NCI-H1092 (cell line): ENCODE measurements at regions not wholly inside any gene's neighbourhood (a gene's known extent, or its start where the extent isn't known, plus 50 kb on each side); places are given as distances from the start of the nearest gene placed in this dataset.

Experiments used
- DNase-seq: peaks from one replicate; lab custom pipeline; 2025; lab: John Stamatoyannopoulos, UW

GRCh38 chr10:36170943-36171501, 528.9 kb upstream of the FZD8 start:
- no peak for DNase-seq

DNA sequence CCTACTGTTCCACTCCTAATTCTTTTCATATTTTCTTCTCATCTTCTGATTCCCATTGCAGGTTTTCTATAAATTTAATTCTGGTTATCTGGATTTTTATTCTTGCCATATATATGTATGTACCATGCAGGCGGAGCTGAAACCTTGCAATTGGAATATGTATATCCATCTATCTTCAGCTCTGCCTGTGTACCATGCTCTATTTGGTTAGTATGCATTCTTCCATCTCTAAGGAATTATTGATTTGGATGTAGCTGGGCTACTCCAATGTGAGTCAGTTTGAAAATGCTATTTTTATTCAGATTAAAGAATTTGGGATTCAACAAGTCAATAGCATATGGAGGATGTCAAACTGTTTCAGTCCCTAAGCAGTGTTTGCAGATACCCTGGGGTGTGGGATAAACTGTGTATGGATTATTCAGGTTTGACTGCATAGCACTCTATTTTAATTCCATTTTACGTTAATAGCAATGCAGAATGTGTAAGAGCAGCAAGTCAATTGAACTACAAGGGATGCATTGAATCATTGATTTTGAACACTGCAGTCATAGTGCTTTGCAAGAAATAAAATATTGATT, 528.1 kb upstream of the FZD8 start:
- no peak for DNase-seq

- DNase-seq: no peak
These were observed 526.7 kb upstream of the FZD8 start for GRCh38 chr10:36168777-36169176.

- no peak for DNase-seq
These were observed 522.7 kb upstream of the FZD8 start for GRCh38 chr10:36164556-36165504.

- no peak for DNase-seq
These were observed 521.7 kb upstream of the FZD8 start for GRCh38 chr10:36163827-36164226.

- DNase-seq: no peak
These were observed 515.4 kb upstream of the FZD8 start for GRCh38 chr10:36157486-36157885.

GRCh38 chr10:36148207-36148606, 506.1 kb upstream of the FZD8 start:
- no peak for DNase-seq

- DNase-seq: no peak
These were observed 505.4 kb upstream of the FZD8 start for GRCh38 chr10:36147529-36147928.

DNA sequence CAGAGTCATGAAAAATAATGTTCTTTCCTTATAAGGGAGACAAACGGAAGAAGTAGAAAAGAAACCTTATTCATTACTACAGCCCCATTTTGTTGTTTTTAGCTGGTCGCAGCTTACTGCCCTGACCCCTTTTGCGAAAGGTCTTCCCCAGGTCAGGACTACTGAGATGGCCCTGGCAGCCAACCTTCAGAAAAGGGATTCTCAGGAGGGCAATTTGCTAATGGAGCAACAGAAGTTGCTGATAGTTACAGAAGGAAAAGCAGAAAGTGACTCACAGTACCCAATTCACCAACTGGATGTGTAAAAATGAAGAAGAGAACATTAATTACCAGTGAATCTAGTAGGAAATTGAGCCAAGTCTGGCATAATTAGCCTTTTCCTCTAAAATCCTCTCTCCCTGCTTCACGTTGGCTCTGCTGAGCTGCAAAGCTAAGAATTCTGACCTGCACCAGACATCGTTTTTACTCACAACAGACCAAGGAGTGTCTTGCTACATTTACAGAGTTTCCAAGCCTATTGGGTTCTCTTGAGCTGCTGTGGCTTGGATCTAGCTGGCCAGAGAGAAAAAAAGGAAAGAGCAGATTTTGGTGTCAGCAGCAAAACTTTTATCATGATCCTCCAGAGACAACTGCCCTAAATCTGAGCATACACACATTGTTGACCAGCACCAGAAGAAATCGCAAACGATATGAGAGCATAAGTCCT, 499.9 kb upstream of the FZD8 start:
- no peak for DNase-seq

DNA sequence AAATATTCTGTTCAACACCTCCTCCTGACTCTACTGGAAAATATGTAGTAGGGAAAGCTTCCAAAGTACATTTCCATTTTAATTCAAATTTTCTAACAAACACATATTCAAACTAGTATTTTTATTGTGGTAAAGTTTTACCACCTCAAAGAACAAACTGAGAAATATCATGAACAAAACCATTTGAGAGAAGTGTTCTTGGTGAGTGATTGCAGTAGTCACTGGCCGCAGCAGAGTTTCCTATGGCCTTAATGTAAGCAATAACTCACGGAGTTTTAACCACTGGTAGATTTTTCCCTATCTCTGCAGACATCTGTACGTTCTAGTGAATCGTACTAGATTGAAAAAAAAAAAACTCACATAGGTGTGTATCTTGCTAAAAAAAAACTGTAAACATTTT, 487.0 kb upstream of the FZD8 start:
- DNase-seq: no peak

GRCh38 chr10:36126076-36126475, 484.0 kb upstream of the FZD8 start:
- no peak for DNase-seq

- no peak for DNase-seq
These were observed 477.4 kb upstream of the FZD8 start for GRCh38 chr10:36119455-36119854.

DNA sequence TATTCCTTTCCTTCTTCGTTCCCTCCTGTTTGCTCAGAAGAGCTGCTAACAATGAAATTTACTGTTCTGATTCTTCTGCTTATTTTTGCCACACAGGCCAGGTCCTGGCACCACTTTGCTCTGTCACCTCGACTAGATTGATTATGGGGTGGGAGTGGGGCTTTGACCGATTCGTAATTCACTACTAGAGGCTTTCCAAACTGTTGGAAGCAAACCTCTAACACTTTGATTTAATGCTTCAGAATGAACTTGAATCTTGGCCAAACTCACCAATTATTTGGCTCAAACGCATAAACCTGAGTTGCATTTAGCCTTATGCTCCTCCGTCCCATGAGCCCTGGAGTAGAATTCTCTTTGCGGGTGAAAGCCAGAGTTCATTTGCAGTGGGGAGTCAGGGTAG, 476.2 kb upstream of the FZD8 start:
- DNase-seq: no peak

- no peak for DNase-seq
These were observed 475.8 kb upstream of the FZD8 start for GRCh38 chr10:36117890-36118289.

DNA sequence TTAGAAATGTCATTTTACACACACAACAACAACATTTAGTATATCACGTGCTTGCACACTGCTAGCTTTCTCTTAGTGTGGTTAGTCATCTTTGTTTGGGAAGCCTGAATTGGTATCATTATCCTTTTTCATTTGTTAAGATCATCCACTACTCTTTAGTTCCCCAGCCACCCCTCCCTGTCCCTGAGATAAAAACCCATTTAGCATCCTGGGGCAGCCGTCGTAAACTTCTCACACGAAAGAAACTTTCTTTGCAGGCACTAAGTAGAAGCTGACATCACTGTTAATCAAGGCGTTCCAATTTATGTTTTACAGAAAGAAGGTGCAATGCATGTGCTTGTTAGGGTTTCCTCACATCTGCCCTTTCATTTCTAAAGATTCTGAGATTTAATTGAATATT, 475.1 kb upstream of the FZD8 start:
- DNase-seq: no peak

DNA sequence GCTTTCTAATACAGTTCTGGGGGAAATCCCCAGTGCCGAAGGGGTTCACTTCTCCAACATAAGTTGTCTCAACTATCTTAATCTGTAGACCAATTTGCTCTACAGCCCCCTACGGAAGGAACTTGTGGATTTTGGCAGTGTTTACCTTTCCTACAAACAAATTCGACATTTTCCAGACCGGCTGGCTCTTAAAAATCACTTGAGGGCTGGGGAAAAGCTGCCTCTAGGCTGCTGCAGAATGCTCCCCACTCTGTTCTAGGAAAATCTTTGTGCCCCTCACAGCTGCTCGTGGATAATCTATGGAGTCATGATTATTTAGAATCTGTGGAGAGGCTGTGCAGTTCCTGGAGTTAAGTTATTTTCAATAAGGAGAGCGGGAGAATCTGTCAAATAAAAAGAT, 474.6 kb upstream of the FZD8 start:
- no peak for DNase-seq

GRCh38 chr10:36116040-36116439, 473.9 kb upstream of the FZD8 start:
- DNase-seq: no peak

DNA sequence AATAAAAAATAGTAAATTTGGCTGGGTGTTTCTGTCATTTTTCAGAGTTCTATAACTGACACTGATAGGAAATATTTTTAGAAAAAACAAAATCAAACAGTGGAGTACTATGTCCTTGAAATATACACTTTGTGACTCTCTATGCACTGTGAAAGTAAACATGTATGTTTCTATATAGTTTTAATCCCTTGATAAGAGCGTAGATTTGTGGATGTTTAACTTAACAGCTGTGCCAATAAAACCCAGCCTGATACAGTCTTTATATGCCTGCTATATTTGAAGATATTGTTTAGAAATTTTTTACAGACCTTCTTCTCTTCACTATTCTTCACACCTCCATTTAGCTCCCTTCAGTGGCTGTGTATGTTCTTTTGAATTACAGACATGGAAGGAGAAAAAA, 473.3 kb upstream of the FZD8 start:
- DNase-seq: no peak

DNA sequence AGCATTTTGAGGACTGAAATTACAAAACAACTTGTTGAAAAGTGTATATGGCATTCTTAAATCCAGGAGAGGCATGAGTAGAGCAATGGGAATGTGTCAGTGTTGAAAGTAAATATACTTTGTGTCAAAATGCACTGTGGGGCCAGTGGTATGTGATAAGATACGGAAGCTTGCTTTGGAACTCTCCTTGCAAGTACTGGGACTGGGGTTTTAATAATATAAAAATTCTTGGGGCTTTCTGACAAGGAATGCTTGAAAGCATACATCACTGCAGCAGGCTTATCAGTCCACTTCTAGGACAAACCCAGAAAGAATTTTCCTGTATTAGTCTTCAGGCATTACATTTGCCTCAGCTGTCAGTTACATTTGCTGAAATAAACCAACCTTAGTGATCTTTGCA, 472.8 kb upstream of the FZD8 start:
- no peak for DNase-seq

GRCh38 chr10:36114141-36114540, 472.0 kb upstream of the FZD8 start:
- no peak for DNase-seq

DNA sequence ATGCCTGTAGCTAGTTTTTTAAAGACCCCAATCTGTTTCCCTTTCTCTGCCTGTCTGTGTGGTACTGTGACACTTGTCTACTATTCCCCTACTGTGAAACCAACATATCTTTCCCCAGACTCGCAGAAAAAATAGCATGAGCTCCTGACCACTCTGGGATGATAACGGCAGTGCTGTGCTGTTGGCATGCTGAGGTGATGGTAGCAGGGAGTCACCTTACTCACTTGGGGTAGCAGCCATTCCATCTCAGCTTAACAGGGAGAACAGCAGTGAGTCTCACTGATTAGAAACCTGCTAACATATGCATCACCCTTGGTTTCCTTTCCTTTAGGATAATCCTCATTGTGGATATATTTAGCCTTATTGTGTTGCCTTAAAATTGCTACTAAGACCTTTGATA, 469.6 kb upstream of the FZD8 start:
- DNase-seq: no peak

- DNase-seq: no peak
These were observed 468.0 kb upstream of the FZD8 start for GRCh38 chr10:36110097-36110496.
